ENCODE measurements at regions not wholly inside any gene's neighbourhood (a gene's known extent, or its start where the extent isn't known, plus 50 kb on each side); places are given as distances from the start of the nearest gene placed in this dataset.

DNA sequence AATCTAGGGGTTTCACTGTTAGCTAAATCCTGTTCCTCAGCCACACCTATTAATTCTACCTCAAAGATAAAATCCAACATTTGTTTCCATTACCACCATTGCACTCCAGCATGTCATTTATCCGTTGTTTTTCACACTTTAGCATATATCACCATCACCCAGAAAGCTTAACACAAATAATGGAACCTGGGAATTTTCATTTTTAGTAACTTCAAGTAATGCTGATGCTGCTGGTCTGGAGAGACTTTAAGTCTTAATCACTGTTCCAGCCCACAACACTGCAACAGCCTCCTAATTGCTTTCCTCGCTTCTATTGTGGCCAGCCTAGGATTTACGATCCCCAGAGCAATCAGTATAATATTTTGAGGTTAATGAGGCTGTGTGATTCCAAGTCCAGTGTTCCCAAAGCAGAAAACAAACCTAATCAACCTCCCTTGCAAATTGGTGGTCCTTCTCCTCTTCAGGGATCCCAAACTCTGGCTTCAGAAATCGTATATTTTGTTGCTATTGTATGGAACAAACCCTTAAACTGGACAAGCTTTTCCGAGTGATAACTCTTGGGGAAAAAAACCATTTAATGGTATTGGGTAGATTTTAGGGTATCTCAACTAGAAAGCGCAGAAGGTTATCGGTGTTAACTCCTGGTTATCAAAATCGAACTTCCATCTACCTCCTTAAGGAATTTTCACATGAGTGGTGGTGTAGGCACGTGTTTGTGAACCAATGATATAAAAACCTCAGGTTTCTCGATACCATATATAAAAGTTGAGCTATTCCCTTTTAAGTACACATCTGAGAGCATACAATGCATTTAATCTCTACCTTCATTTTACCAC is 50.0 kb upstream of the BOLA1 start:
- TF ChIP-seq, protein P1, sequence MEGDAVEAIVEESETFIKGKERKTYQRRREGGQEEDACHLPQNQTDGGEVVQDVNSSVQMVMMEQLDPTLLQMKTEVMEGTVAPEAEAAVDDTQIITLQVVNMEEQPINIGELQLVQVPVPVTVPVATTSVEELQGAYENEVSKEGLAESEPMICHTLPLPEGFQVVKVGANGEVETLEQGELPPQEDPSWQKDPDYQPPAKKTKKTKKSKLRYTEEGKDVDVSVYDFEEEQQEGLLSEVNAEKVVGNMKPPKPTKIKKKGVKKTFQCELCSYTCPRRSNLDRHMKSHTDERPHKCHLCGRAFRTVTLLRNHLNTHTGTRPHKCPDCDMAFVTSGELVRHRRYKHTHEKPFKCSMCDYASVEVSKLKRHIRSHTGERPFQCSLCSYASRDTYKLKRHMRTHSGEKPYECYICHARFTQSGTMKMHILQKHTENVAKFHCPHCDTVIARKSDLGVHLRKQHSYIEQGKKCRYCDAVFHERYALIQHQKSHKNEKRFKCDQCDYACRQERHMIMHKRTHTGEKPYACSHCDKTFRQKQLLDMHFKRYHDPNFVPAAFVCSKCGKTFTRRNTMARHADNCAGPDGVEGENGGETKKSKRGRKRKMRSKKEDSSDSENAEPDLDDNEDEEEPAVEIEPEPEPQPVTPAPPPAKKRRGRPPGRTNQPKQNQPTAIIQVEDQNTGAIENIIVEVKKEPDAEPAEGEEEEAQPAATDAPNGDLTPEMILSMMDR (conservative IDR thresholded peaks at IDR 0.05; ENCODE audit: low read length) = no peak
- TF ChIP-seq EZH2phosphoT487 (IDR thresholded peaks at IDR 0.05; ENCODE audit: borderline replicate concordance) = no peak
